ENCODE measurements at regions not wholly inside any gene's neighbourhood (a gene's known extent, or its start where the extent isn't known, plus 50 kb on each side); places are given as distances from the start of the nearest gene placed in this dataset.

DNA sequence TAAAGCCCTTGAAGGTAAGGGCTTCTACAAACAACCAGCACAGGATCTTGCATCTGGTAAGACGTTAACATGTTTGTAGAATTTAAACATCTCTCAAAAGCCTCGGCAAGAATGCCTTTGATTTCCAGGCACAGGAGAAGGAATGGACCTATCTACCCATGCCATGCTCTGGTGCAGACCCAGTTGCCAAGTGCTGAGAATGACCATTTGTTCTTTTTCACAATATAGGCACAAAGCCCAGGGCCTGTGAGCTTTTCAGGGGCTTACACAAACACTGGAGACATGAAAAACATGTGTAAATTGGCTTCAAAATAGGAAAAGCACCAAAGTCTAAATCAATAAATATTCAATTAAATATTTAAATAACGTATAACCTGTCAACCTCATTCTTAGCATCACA, 266.9 kb upstream of the TTC14 start:
- TF ChIP-seq, protein P1, sequence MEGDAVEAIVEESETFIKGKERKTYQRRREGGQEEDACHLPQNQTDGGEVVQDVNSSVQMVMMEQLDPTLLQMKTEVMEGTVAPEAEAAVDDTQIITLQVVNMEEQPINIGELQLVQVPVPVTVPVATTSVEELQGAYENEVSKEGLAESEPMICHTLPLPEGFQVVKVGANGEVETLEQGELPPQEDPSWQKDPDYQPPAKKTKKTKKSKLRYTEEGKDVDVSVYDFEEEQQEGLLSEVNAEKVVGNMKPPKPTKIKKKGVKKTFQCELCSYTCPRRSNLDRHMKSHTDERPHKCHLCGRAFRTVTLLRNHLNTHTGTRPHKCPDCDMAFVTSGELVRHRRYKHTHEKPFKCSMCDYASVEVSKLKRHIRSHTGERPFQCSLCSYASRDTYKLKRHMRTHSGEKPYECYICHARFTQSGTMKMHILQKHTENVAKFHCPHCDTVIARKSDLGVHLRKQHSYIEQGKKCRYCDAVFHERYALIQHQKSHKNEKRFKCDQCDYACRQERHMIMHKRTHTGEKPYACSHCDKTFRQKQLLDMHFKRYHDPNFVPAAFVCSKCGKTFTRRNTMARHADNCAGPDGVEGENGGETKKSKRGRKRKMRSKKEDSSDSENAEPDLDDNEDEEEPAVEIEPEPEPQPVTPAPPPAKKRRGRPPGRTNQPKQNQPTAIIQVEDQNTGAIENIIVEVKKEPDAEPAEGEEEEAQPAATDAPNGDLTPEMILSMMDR (IDR thresholded peaks at IDR 0.05; ENCODE audit: control extremely low read depth, extremely low read depth, low read depth, missing control alignments): no peak
- DNase-seq (ENCODE audit: extremely low spot score): no peak
- POLR2A ChIA-PET: no interaction called here
- CTCF ChIA-PET: interaction anchor here (2.2 kb wide), 1 partner anchor 24 kb away, joined by 6 read pairs; no protein-coding TSS in a partner anchor

DNA sequence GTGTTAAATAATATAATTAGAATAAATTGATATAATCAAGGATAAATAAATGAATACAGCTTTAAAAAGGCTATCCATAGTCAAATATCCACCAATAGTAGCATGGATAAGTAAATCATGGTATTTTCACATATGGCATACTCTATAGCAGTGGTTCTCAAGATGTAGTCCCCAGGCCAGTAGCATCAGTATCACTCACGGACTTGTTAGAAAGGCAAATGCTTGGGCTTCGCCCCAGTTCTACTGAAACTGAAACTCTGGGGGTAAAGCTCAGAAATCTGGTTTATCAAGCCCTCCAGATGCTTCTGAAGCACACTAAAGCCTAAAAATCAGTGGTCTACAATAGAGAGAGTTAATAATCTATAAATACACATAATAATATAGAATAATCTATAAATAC, 261.6 kb upstream of the TTC14 start:
- ChIA-PET CTCF (interaction anchor here (1.4 kb wide), 1 partner anchor 10 kb away, joined by 3 read pairs; no protein-coding TSS in a partner anchor), POLR2A (no interaction called here)
- TF ChIP-seq, protein P1 (IDR thresholded peaks at IDR 0.05; ENCODE audit: control extremely low read depth, extremely low read depth, low read depth, missing control alignments): no peak
- DNase-seq (ENCODE audit: extremely low spot score): no peak

DNA sequence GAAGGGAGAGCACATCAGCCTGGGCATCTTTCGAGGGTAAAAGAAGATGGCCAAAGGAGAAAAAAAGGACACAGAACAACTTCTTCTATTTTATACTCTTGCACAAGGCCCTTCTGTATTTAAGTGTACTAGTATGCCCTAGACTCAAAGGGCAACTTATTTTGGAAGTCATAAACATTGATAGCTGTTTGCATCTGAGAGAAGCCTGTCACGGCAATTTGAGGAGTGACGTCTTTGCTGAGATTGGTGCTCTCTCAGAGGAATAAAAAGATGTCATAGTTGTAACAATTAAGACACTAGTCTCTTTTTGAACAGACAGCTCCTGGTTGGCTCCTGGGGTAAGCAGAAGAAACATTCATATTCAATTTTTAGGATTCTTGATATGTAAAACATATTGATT, 260.4 kb upstream of the TTC14 start:
- ChIA-PET POLR2A (no interaction called here), CTCF (interaction anchor here (1.4 kb wide), 1 partner anchor 9 kb away, joined by 3 read pairs; no protein-coding TSS in a partner anchor)
- TF ChIP-seq, protein P1 (IDR thresholded peaks at IDR 0.05; ENCODE audit: control extremely low read depth, extremely low read depth, low read depth, missing control alignments): no peak
- no peak for DNase-seq (ENCODE audit: extremely low spot score)

DNA sequence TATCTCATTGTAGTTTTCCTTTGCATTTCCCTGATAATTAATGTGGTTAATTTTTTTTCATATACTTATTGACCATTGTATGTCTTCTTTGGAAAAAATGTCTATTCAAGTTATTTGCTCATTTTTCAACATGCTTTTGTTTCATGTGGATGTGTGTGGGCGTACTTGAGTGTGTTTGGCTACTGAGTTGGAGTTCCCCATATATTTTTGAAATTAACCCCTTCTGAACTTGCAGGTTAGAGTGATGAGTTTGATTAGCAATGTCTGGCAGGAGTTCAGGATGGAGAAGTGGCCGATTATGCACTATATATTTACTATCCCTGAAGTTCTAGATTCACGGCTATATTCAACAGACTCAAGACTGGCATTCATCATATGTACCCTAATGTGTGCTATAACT, 250.4 kb upstream of the TTC14 start:
- CTCF ChIA-PET: no interaction called here
- POLR2A ChIA-PET: no interaction called here
- no peak for DNase-seq (ENCODE audit: extremely low spot score)
- TF ChIP-seq, protein P1 (IDR thresholded peaks at IDR 0.05; ENCODE audit: control extremely low read depth, extremely low read depth, low read depth, missing control alignments): no peak

DNA sequence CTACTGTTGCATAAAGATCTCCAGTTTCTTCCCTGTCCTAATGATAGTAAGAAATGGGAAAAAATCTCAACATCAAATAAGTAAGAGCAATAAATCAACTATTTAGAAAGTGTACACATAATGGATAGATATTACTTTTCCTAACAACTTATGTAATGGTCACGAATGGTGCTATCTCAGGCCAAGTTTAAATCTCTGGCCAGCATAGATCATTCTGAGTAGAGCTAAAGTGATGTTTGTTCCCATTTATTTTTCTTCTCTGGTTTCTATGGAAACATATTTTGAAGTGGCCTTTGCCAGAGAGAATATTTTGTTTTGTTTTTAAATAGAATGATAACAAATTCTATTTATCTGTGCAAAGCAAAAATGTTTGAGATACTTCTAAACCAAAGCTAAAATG, 249.7 kb upstream of the TTC14 start:
- ChIA-PET CTCF (interaction anchor here (1.2 kb wide), 1 partner anchor 422 kb away, joined by 3 read pairs; no protein-coding TSS in a partner anchor), POLR2A (no interaction called here)
- no peak for DNase-seq (ENCODE audit: extremely low spot score)
- TF ChIP-seq, protein P1 (IDR thresholded peaks at IDR 0.05; ENCODE audit: control extremely low read depth, extremely low read depth, low read depth, missing control alignments): no peak

DNA sequence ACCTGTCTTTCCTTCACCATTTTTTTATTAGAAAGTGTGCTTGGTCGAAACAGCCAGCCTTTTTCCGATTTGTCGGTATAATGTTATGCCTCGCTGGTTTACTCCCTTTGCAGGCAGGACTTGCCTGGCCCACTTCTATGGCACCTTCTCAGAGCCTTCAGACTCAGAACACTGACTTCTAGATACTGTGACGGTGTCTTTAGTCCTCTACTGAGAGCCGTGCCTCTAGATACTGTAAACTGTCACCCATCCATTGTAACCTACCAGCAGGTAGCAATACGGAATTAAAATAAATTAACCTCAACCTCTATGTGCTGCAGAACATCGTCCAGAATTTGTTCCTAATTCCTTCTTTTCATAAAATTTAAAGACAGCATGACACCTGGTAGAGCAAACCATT, 247.7 kb upstream of the TTC14 start:
- TF ChIP-seq, protein P1 (IDR thresholded peaks at IDR 0.05; ENCODE audit: control extremely low read depth, extremely low read depth, low read depth, missing control alignments): no peak
- DNase-seq (ENCODE audit: extremely low spot score): no peak
- ChIA-PET CTCF (no interaction called here), POLR2A (no interaction called here)

DNA sequence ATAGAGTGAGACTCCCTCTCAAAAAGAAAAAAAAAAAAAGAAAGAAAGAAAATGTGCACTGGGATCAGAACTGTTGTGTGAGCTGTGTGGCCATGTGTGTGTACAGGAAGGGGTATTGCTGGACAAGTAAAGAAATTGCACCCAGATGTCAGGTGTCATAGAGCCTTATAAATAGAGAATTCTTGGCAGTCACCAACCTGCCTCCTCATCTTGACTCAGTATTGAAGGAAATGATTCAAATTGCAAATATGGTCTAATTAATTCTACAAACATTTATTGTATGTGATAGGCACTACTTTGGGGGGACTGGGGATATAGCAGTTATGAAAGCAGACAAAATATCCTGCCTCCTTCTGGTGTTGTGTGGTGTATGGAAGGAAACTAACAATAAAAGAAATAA, 243.8 kb upstream of the TTC14 start:
- DNase-seq (ENCODE audit: extremely low spot score): no peak
- ChIA-PET POLR2A (no interaction called here), CTCF (interaction anchor here (1.6 kb wide), 1 partner anchor 92 kb away, joined by 4 read pairs; no protein-coding TSS in a partner anchor)
- TF ChIP-seq, protein P1 (IDR thresholded peaks at IDR 0.05; ENCODE audit: control extremely low read depth, extremely low read depth, low read depth, missing control alignments): no peak

All from GM10248 (cell line).